ENCODE measurements at regions not wholly inside any gene's neighbourhood (a gene's known extent, or its start where the extent isn't known, plus 50 kb on each side); places are given as distances from the start of the nearest gene placed in this dataset.

- no peaks in the 10 kb centered on the region for H3K9me3 Mint-ChIP-seq
- H3K36me3 Mint-ChIP-seq, result no peaks in the 10 kb centered on the region
- no peaks in the 10 kb centered on the region for H3K27me3 Mint-ChIP-seq (ENCODE audit: low read depth)
- no peak for TF ChIP-seq CTCF (IDR thresholded peaks at IDR 0.05; ENCODE audit: unreplicated experiment)
- H3K4me3 Mint-ChIP-seq, result no peak overlapping the region
- no peak for DNase-seq (ENCODE audit: low spot score in 2 of 2, unreplicated experiment in 2 of 2)
- H3K4me1 Mint-ChIP-seq, result no peaks in the 10 kb centered on the region
- H3K27ac Mint-ChIP-seq, result no peak overlapping the region
Observed at GRCh38 chr12:4171742-4172141, 101.8 kb upstream of the CCND2 start.

- TF ChIP-seq CTCF (IDR thresholded peaks at IDR 0.05; ENCODE audit: unreplicated experiment), result no peak
- no peak overlapping the region for H3K27ac Mint-ChIP-seq
- H3K9me3 Mint-ChIP-seq, result no peaks in the 10 kb centered on the region
- no peak for DNase-seq (ENCODE audit: low spot score in 2 of 2, unreplicated experiment in 2 of 2)
- no peaks in the 10 kb centered on the region for H3K36me3 Mint-ChIP-seq
- H3K4me3 Mint-ChIP-seq, result no peak overlapping the region
- no peaks in the 10 kb centered on the region for H3K27me3 Mint-ChIP-seq (ENCODE audit: low read depth)
- H3K4me1 Mint-ChIP-seq, result peaks cover 8% of the 10 kb centered on the region
Observed at GRCh38 chr12:4169959-4170358, 103.6 kb upstream of the CCND2 start.

GRCh38 chr12:4169531-4169930 is 104.0 kb upstream of the CCND2 start:
- no peak for TF ChIP-seq CTCF (IDR thresholded peaks at IDR 0.05; ENCODE audit: unreplicated experiment)
- Mint-ChIP-seq H3K4me1 (peaks cover 11% of the 10 kb centered on the region), H3K9me3 (no peaks in the 10 kb centered on the region), H3K36me3 (no peaks in the 10 kb centered on the region), H3K27ac (no peak overlapping the region), H3K4me3 (no peak overlapping the region), H3K27me3 (ENCODE audit: low read depth) (no peaks in the 10 kb centered on the region)
- DNase-seq (ENCODE audit: low spot score in 2 of 2, unreplicated experiment in 2 of 2), result no peak

- H3K4me3 Mint-ChIP-seq, result no peak overlapping the region
Observed at GRCh38 chr12:4168036-4168435, 105.5 kb upstream of the CCND2 start.

GRCh38 chr12:4164559-4165558 is 108.7 kb upstream of the CCND2 start:
- Mint-ChIP-seq H3K4me3 (peak overlapping the region; percentile 65), H3K9me3 (peaks cover 12% of the 10 kb centered on the region), H3K4me1 (peaks cover 15% of the 10 kb centered on the region), H3K27ac (peak overlapping the region; percentile 97), H3K36me3 (no peaks in the 10 kb centered on the region), H3K27me3 (ENCODE audit: low read depth) (no peaks in the 10 kb centered on the region)
- no peak for TF ChIP-seq CTCF (IDR thresholded peaks at IDR 0.05; ENCODE audit: unreplicated experiment)
- peak; percentile 61 to 81 for DNase-seq (ENCODE audit: low spot score in 2 of 2, unreplicated experiment in 2 of 2)

More at GRCh38 chr12:4168036-4168435, 105.5 kb upstream of the CCND2 start:
- H3K27me3 Mint-ChIP-seq (ENCODE audit: low read depth), result no peaks in the 10 kb centered on the region
- H3K36me3 Mint-ChIP-seq, result no peaks in the 10 kb centered on the region
- no peak overlapping the region for H3K27ac Mint-ChIP-seq
- H3K4me1 Mint-ChIP-seq, result peaks cover 15% of the 10 kb centered on the region
- no peak for DNase-seq (ENCODE audit: low spot score in 2 of 2, unreplicated experiment in 2 of 2)
- H3K9me3 Mint-ChIP-seq, result no peaks in the 10 kb centered on the region
- no peak for TF ChIP-seq CTCF (IDR thresholded peaks at IDR 0.05; ENCODE audit: unreplicated experiment)

Measured in mesothelial cell of epicardium (in vitro differentiated cells).